ENCODE measurements at regions not wholly inside any gene's neighbourhood (a gene's known extent, or its start where the extent isn't known, plus 50 kb on each side); places are given as distances from the start of the nearest gene placed in this dataset.

DNA sequence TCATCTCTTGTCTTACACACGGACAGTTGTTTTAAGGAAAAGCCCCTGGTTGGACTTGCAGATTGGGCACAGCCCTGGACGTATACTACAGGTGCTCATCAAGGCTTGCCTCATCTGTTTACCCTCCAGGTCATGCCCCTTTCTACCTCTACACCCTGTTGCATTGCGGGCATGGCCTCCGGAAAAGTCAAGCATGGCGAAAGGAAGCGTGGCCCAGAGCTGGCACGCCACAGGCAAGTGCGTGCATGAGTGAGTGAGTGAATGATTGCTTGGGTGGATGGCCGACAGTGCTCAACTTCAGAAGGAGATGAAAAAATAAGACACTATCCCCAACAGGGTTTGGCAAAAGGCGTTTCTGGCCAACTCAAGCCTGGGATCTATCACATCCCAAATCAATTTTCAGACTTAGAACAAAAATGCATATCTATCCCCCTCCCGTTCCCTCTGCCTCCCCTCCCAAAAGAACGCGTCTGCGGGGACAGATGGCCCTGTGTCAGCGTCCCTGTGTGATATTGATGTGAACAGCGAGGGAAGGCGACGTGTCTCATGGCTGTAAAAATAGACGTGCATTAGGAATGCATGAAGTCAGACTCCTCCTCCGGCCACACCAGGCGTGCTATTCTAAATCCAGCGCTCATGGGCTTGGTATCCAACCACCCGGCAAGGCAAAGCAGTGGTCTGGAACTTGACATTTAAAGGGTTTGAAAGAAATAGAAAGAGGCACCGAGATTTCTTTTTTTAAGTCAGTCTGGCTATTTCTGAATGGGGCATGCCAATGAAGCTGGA lies 96.0 kb downstream of the RPLP1 start:
- no peak for DNase-seq (ENCODE audit: low read depth)

DNA sequence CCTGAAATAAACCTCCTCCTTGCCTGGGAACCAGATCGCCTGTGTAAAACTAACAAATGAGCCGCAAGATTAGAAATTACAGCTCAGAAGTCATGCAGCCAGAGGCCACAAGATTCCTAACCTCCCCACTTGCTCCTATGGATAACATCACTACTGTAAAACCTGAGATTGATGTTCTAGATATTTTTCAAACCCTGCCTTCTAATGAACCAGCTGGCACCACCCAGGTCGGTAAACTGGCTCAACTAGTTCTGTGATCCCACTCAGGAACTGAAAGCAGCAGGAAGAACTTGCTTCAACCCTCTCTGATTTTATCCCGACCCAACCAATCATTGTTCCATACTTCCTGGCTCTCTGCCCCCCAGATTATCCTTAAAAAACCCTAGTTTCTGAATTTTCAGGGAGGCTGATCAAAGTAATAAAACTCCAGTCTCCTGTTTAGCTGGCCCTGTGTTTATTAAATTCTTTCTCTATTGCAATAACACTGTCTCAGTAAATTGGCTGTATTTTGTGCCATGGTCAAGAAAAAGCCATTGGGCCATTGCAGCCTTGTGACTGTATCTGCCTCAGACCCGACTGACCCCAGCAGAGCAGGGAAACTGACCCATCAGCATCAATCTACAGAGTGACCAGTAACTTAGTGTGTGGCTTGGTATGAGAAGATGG lies 98.9 kb downstream of the RPLP1 start:
- TF ChIP-seq, protein P1, sequence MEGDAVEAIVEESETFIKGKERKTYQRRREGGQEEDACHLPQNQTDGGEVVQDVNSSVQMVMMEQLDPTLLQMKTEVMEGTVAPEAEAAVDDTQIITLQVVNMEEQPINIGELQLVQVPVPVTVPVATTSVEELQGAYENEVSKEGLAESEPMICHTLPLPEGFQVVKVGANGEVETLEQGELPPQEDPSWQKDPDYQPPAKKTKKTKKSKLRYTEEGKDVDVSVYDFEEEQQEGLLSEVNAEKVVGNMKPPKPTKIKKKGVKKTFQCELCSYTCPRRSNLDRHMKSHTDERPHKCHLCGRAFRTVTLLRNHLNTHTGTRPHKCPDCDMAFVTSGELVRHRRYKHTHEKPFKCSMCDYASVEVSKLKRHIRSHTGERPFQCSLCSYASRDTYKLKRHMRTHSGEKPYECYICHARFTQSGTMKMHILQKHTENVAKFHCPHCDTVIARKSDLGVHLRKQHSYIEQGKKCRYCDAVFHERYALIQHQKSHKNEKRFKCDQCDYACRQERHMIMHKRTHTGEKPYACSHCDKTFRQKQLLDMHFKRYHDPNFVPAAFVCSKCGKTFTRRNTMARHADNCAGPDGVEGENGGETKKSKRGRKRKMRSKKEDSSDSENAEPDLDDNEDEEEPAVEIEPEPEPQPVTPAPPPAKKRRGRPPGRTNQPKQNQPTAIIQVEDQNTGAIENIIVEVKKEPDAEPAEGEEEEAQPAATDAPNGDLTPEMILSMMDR (IDR thresholded peaks at IDR 0.05; ENCODE audit: insufficient read depth, low read depth, low read length) = no peak
- H3K4me3 ChIP-seq (ENCODE audit: low read depth, low read length) = no peak overlapping the region
- no peak for DNase-seq (ENCODE audit: low read depth)

More for the DNA sequence above, 96.0 kb downstream of the RPLP1 start:
- TF ChIP-seq, protein P1 (IDR thresholded peaks at IDR 0.05; ENCODE audit: insufficient read depth, low read depth, low read length) = no peak
- H3K4me3 ChIP-seq (ENCODE audit: low read depth, low read length) = no peak overlapping the region

- no peak for DNase-seq (ENCODE audit: low read depth)
- no peak overlapping the region for H3K4me3 ChIP-seq (ENCODE audit: low read depth, low read length)
- TF ChIP-seq, protein P1 (IDR thresholded peaks at IDR 0.05; ENCODE audit: insufficient read depth, low read depth, low read length) = no peak
Measured at GRCh38 chr15:69552057-69552815, 99.6 kb downstream of the RPLP1 start.

- no peak for DNase-seq (ENCODE audit: low read depth)
- no peak overlapping the region for H3K4me3 ChIP-seq (ENCODE audit: low read depth, low read length)
- TF ChIP-seq, protein P1 (IDR thresholded peaks at IDR 0.05; ENCODE audit: insufficient read depth, low read depth, low read length) = no peak
Measured at GRCh38 chr15:69553686-69554085, 101.1 kb downstream of the RPLP1 start.

- DNase-seq (ENCODE audit: low read depth) = no peak
- TF ChIP-seq, protein P1 (IDR thresholded peaks at IDR 0.05; ENCODE audit: insufficient read depth, low read depth, low read length) = no peak
- H3K4me3 ChIP-seq (ENCODE audit: low read depth, low read length) = no peak overlapping the region
Measured at GRCh38 chr15:69554279-69554961, 101.8 kb downstream of the RPLP1 start.

DNA sequence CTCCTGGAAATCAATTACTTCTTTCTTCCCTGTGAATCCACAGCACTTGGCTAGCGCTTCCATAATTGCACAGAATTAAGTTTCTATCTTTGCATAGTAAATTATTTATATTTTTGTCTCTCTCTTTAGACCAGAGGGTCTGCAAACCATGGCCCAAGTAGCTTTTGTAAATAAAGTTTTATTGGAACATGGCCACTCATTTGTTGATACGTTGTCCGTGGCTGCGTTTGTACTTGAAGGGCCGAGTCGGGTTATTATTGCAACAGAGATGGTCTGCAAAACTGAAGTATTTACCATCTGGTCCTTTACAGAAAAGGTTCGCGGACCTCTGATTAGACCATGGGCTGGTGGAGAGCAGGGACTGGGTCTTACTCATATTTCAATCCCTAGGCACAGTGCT lies 102.5 kb downstream of the RPLP1 start:
- TF ChIP-seq, protein P1 (IDR thresholded peaks at IDR 0.05; ENCODE audit: insufficient read depth, low read depth, low read length) = no peak
- DNase-seq (ENCODE audit: low read depth) = no peak
- H3K4me3 ChIP-seq (ENCODE audit: low read depth, low read length) = no peak overlapping the region

All from fibroblast of villous mesenchyme (primary cell).